Osteocyte (in vitro differentiated cells): ENCODE measurements at regions not wholly inside any gene's neighbourhood (a gene's known extent, or its start where the extent isn't known, plus 50 kb on each side); places are given as distances from the start of the nearest gene placed in this dataset.
"Not testable (repeated sequence)": the region's sequence is repeated elsewhere in the genome, so short reads cannot be mapped to it uniquely, and the experiment has no call there.

Experiments
- DNase-seq: peaks from one replicate; pipeline ENCODE4 v3.0.0; 2021; ENCODE audit warnings: mixed read lengths; ENCODE audit not compliant: unreplicated experiment; ENCODE audit errors: extremely low spot score
- H3K27ac Mint-ChIP-seq: one replicate; pipeline ENCODE4 v1.8.0; 2021; ENCODE audit warnings: mild to moderate bottlenecking, mixed read lengths; ENCODE audit not compliant: unreplicated experiment
- H3K27me3 Mint-ChIP-seq: one replicate; pipeline ENCODE4 v1.8.0; 2021; ENCODE audit warnings: mixed read lengths; ENCODE audit not compliant: unreplicated experiment
- H3K36me3 Mint-ChIP-seq: one replicate; pipeline ENCODE4 v1.8.0; 2021; ENCODE audit warnings: mixed read lengths; ENCODE audit not compliant: unreplicated experiment
- H3K4me1 Mint-ChIP-seq: one replicate; pipeline ENCODE4 v1.8.0; 2021; ENCODE audit warnings: mixed read lengths; ENCODE audit not compliant: unreplicated experiment
- H3K4me3 Mint-ChIP-seq: one replicate; pipeline ENCODE4 v1.8.0; 2021; ENCODE audit warnings: mild to moderate bottlenecking, moderate library complexity, mixed read lengths; ENCODE audit not compliant: unreplicated experiment
- H3K9me3 Mint-ChIP-seq: one replicate; pipeline ENCODE4 v1.8.0; 2021; ENCODE audit warnings: mixed read lengths; ENCODE audit not compliant: unreplicated experiment
- CTCF ChIP-seq: fragments of 200-600 bp; sonication (generic); IDR thresholded peaks from 2 replicates; pipeline ENCODE4 v1.5.0; 2021; ENCODE audit warnings: antibody characterized with exemption, mild to moderate bottlenecking, moderate library complexity

GRCh38 chr10:111319866-111320265 is 243.0 kb downstream of the ADRA2A start:
- TF ChIP-seq CTCF: no peak
- Mint-ChIP-seq H3K27me3 (peaks cover 7% of the 10 kb centered on the region), H3K9me3 (no peaks in the 10 kb centered on the region), H3K4me1 (no peaks in the 10 kb centered on the region), H3K4me3 (no peak overlapping the region), H3K27ac (no peak overlapping the region), H3K36me3 (no peaks in the 10 kb centered on the region)
- DNase-seq: no peak

- no peak overlapping the region for H3K27ac Mint-ChIP-seq
- H3K27me3 Mint-ChIP-seq: peaks cover 11% of the 10 kb centered on the region
- H3K9me3 Mint-ChIP-seq: no peaks in the 10 kb centered on the region
- no peaks in the 10 kb centered on the region for H3K36me3 Mint-ChIP-seq
- TF ChIP-seq CTCF: peak; percentile 35
- no peaks in the 10 kb centered on the region for H3K4me1 Mint-ChIP-seq
- no peak for DNase-seq
- no peak overlapping the region for H3K4me3 Mint-ChIP-seq
Measured at GRCh38 chr10:111323389-111323966, 246.6 kb downstream of the ADRA2A start.

- H3K27ac Mint-ChIP-seq, H3K9me3 Mint-ChIP-seq, H3K4me3 Mint-ChIP-seq, H3K27me3 Mint-ChIP-seq, H3K36me3 Mint-ChIP-seq, H3K4me1 Mint-ChIP-seq, DNase-seq: not testable (repeated sequence)
Measured at GRCh38 chr10:111332174-111332573, 255.3 kb downstream of the ADRA2A start.

- DNase-seq: no peak
- no peak for TF ChIP-seq CTCF
- Mint-ChIP-seq H3K4me1 (no peaks in the 10 kb centered on the region), H3K36me3 (no peaks in the 10 kb centered on the region), H3K27ac (no peak overlapping the region), H3K9me3 (peaks cover 19% of the 10 kb centered on the region), H3K4me3 (no peak overlapping the region), H3K27me3 (no peaks in the 10 kb centered on the region)
Measured at GRCh38 chr10:111335826-111336225, 259.0 kb downstream of the ADRA2A start.

GRCh38 chr10:111338035-111338434 is 261.2 kb downstream of the ADRA2A start:
- Mint-ChIP-seq H3K4me1 (no peaks in the 10 kb centered on the region), H3K36me3 (no peaks in the 10 kb centered on the region), H3K27ac (no peak overlapping the region), H3K4me3 (no peak overlapping the region), H3K27me3 (no peaks in the 10 kb centered on the region), H3K9me3 (peaks cover 18% of the 10 kb centered on the region)
- no peak for DNase-seq
- TF ChIP-seq CTCF: no peak

GRCh38 chr10:111338805-111339204 is 262.0 kb downstream of the ADRA2A start:
- H3K27ac Mint-ChIP-seq: no peak overlapping the region
- no peaks in the 10 kb centered on the region for H3K27me3 Mint-ChIP-seq
- no peaks in the 10 kb centered on the region for H3K36me3 Mint-ChIP-seq
- no peak for TF ChIP-seq CTCF
- DNase-seq: no peak
- H3K9me3 Mint-ChIP-seq: peaks cover 18% of the 10 kb centered on the region
- H3K4me3 Mint-ChIP-seq: no peak overlapping the region
- no peaks in the 10 kb centered on the region for H3K4me1 Mint-ChIP-seq
